Smooth muscle cell of the brain vasculature (primary cell): ENCODE measurements at regions not wholly inside any gene's neighbourhood (a gene's known extent, or its start where the extent isn't known, plus 50 kb on each side); places are given as distances from the start of the nearest gene placed in this dataset.

Experiments used
- DNase-seq: peaks from one replicate; pipeline ENCODE4 v3.0.0-alpha.2; 2012; ENCODE audit warnings: low read depth, low spot score

GRCh38 chr5:120402606-120403005 lies 61.5 kb upstream of the PRR16 start:
- DNase-seq: no peak

DNA sequence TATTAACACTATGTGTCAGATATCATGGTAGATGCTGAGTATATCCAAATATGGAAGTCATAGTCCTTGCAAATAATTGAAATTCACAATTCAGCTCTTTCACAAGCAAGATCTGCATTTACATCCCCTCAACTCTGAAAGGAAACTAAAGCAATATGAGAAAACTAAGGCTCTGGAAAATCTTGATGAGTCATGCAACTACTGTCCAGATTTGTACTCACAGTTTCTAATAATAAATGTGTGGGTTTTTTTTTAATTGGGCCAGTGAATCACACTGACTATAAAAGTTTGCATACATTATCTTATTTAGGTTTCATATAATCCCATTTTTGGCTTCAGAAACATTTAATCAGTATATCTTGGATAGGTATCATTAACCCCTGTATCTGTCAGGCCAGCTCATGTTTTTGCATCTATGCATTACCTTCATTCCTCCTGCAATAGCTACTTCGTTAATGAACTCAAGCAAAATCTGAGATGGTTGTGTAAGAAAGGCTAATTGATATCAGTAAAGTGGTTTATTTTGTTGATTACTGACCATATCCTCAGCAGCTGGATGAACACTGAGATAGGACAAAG lies 58.7 kb upstream of the PRR16 start:
- no peak for DNase-seq

DNA sequence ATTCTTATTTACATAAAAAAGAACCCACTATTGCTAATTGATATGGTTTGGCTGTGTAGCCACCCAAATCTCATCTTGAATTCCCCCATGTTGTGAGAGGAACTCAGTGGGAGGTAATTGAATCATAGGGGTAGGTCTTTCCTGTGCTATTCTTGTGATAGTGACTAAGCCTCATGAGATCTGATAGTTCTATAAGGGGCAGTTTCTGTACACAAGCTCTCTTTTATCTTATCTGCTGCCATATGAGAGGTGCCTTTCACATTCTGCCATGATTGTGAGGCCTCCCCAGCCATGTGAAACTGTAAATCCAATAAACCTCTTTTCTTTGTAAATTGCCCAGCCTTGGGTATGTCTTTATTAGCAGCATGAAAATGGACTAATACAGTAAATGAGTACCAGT lies 58.2 kb upstream of the PRR16 start:
- no peak for DNase-seq

DNA sequence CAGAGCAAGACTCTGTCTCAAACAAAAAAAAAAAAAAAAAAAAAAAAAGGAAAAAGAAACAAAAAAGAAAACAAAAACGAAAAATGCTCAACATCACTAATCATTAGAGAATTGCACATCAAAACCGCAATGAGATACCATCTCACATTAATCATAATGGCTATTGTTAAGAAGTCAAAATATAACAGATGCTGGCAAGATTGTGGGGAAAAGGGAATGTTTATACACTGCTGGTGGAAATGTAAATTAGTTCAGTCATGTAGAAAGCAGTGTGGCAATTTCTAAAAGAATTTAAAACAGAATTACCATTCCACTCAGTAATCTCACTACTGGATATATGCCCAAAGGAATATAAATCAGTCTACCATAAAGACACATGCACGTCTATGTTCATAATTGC lies 50.4 kb upstream of the PRR16 start:
- DNase-seq: no peak
